H9 (cell line): ENCODE measurements at regions not wholly inside any gene's neighbourhood (a gene's known extent, or its start where the extent isn't known, plus 50 kb on each side); places are given as distances from the start of the nearest gene placed in this dataset.

ENCODE experiments used
- DNase-seq: peaks from one replicate; pipeline ENCODE4 v3.0.0-alpha.2; 2017
- H2AFZ ChIP-seq: one replicate; pipeline ENCODE4 v1.6.1; 2013; ENCODE audit warnings: mild to moderate bottlenecking, low read length, control low read depth, moderate library complexity
- H2AK5ac ChIP-seq: 2 replicates; pipeline ENCODE4 v1.6.1; 2013; ENCODE audit warnings: low read length, control low read depth, mixed read lengths; ENCODE audit not compliant: insufficient read length
- H2BK120ac ChIP-seq: one replicate; pipeline ENCODE4 v1.6.1; 2013; ENCODE audit warnings: low read depth, mild to moderate bottlenecking, low read length, control low read depth, inconsistent platforms; ENCODE audit not compliant: poor library complexity, severe bottlenecking
- H2BK12ac ChIP-seq: 2 replicates; pipeline ENCODE4 v1.6.1; 2013; ENCODE audit warnings: low read length, control low read depth, mixed read lengths, low read depth; ENCODE audit not compliant: insufficient read length
- H2BK15ac ChIP-seq: 2 replicates; pipeline ENCODE4 v1.6.1; 2013; ENCODE audit warnings: low read depth, low read length, control low read depth
- H2BK20ac ChIP-seq: one replicate; pipeline ENCODE4 v1.6.1; 2013; ENCODE audit warnings: low read depth, mild to moderate bottlenecking, low read length, control low read depth, inconsistent platforms; ENCODE audit not compliant: poor library complexity, severe bottlenecking
- H2BK5ac ChIP-seq: 2 replicates; pipeline ENCODE4 v1.6.1; 2013; ENCODE audit warnings: low read length, control low read depth, mixed read lengths; ENCODE audit not compliant: insufficient read length
- H3K14ac ChIP-seq: 2 replicates; pipeline ENCODE4 v1.6.1; 2013; ENCODE audit warnings: low read length, control low read depth; ENCODE audit not compliant: insufficient read depth
- H3K18ac ChIP-seq: 2 replicates; pipeline ENCODE4 v1.6.1; 2013; ENCODE audit warnings: low read depth, mild to moderate bottlenecking, mixed read lengths, low read length, control low read depth; ENCODE audit not compliant: insufficient read length
- H3K23ac ChIP-seq: 2 replicates; pipeline ENCODE4 v1.6.1; 2013; ENCODE audit warnings: low read length, control low read depth, mixed read lengths, low read depth; ENCODE audit not compliant: insufficient read length
- H3K23me2 ChIP-seq: 2 replicates; pipeline ENCODE4 v1.6.1; 2013; ENCODE audit warnings: low read depth, mild to moderate bottlenecking, mixed read lengths, low read length, control low read depth; ENCODE audit not compliant: insufficient read length, poor library complexity, severe bottlenecking
- H3K27ac ChIP-seq: 2 replicates; pipeline ENCODE4 v1.5.1; 2013; ENCODE audit warnings: low read length, control low read depth, mixed read lengths, low read depth; ENCODE audit not compliant: insufficient read length
- H3K27me3 ChIP-seq: 2 replicates; pipeline ENCODE4 v1.6.1; 2013; ENCODE audit warnings: low read length, control low read depth, inconsistent platforms; ENCODE audit not compliant: insufficient read depth
- H3K4ac ChIP-seq: 2 replicates; pipeline ENCODE4 v1.6.1; 2013; ENCODE audit warnings: low read depth, mild to moderate bottlenecking, control low read depth, inconsistent platforms, low read length, moderate library complexity
- H3K4me1 ChIP-seq: 2 replicates; pipeline ENCODE4 v1.6.1; 2013; ENCODE audit warnings: low read length, control low read depth, inconsistent platforms; ENCODE audit not compliant: insufficient read depth
- H3K4me2 ChIP-seq: 2 replicates; pipeline ENCODE4 v1.6.1; 2013; ENCODE audit warnings: low read length, control low read depth, mixed read lengths; ENCODE audit not compliant: insufficient read length, insufficient read depth
- H3K56ac ChIP-seq: 2 replicates; pipeline ENCODE4 v1.6.1; 2013; ENCODE audit warnings: low read depth, mild to moderate bottlenecking, mixed read lengths, low read length, control low read depth; ENCODE audit not compliant: insufficient read length
- H3K79me1 ChIP-seq: 2 replicates; pipeline ENCODE4 v1.6.1; 2013; ENCODE audit warnings: low read depth, mild to moderate bottlenecking, moderate library complexity, low read length, control low read depth, inconsistent platforms; ENCODE audit not compliant: insufficient read depth, poor library complexity, severe bottlenecking
- H3K79me2 ChIP-seq: 2 replicates; pipeline ENCODE4 v1.6.1; 2013; ENCODE audit warnings: low read length, control low read depth, inconsistent platforms; ENCODE audit not compliant: insufficient read depth
- H3K9ac ChIP-seq: 2 replicates; pipeline ENCODE4 v1.6.1; 2013; ENCODE audit warnings: low read length, control low read depth, mixed read lengths; ENCODE audit not compliant: insufficient read length; ENCODE audit errors: extremely low read depth
- H3K9me3 ChIP-seq: one replicate; pipeline ENCODE4 v1.6.1; 2013; ENCODE audit warnings: low read depth, low read length, inconsistent platforms; ENCODE audit not compliant: control insufficient read depth
- H3T11ph ChIP-seq: one replicate; pipeline ENCODE4 v1.6.1; 2013; ENCODE audit warnings: mild to moderate bottlenecking, low read length, control low read depth, inconsistent platforms
- H4K20me1 ChIP-seq: one replicate; pipeline ENCODE4 v1.6.1; 2013; ENCODE audit not compliant: control insufficient read depth, insufficient read length, insufficient read depth
- H4K5ac ChIP-seq: 2 replicates; pipeline ENCODE4 v1.6.1; 2013; ENCODE audit warnings: low read depth, mild to moderate bottlenecking, mixed read lengths, low read length, control low read depth; ENCODE audit not compliant: insufficient read length
- H4K8ac ChIP-seq: replicated peaks from 2 replicates; pipeline ENCODE4 v1.6.1; 2013; ENCODE audit warnings: low read length, control low read depth, mixed read lengths, low read depth; ENCODE audit not compliant: insufficient read length
- H4K91ac ChIP-seq: 2 replicates; pipeline ENCODE4 v1.6.1; 2013; ENCODE audit warnings: low read depth, mild to moderate bottlenecking, moderate library complexity, mixed read lengths, low read length, control low read depth; ENCODE audit not compliant: insufficient read length
- H3K27ac Mint-ChIP-seq, 3 experiments: 2 replicates in 2 of 3; 3 replicates in 1 of 3; pipeline ENCODE4 v1.8.0; 2020 to 2021; ENCODE audit warnings: mixed read lengths in 3 of 3, mild to moderate bottlenecking in 1 of 3, moderate library complexity in 1 of 3
- H3K27me3 Mint-ChIP-seq: 2 replicates; pipeline ENCODE4 v1.8.0; 2021; ENCODE audit warnings: low read depth, mild to moderate bottlenecking, moderate library complexity, mixed read lengths
- H3K36me3 Mint-ChIP-seq, 3 experiments: 2 replicates in 2 of 3; 3 replicates in 1 of 3; pipeline ENCODE4 v1.8.0; 2020 to 2021; ENCODE audit warnings: low read depth in 3 of 3, mixed read lengths in 3 of 3; ENCODE audit not compliant: insufficient read depth in 1 of 3
- H3K4me1 Mint-ChIP-seq, 2 experiments: 2 replicates each; pipeline ENCODE4 v1.8.0; 2020; ENCODE audit warnings: mixed read lengths in 2 of 2
- H3K4me3 Mint-ChIP-seq, 2 experiments: 2 replicates in 1 of 2; 3 replicates in 1 of 2; pipeline ENCODE4 v1.8.0; 2020 to 2021; ENCODE audit warnings: mild to moderate bottlenecking in 2 of 2, mixed read lengths in 2 of 2, moderate library complexity in 1 of 2
- H3K9me3 Mint-ChIP-seq, 2 experiments: 2 replicates in 1 of 2; 3 replicates in 1 of 2; pipeline ENCODE4 v1.8.0; 2020; ENCODE audit warnings: mild to moderate bottlenecking in 2 of 2, mixed read lengths in 2 of 2, moderate library complexity in 1 of 2
- CTCF ChIP-seq: fragments of 200-600 bp; sonication (generic); conservative IDR thresholded peaks from 3 replicates; pipeline ENCODE4 v1.8.0; 2021; ENCODE audit warnings: antibody characterized with exemption, mild to moderate bottlenecking
- WGBS: extraction: QIAGEN DNeasy Blood & Tissue Kit; methylation state at CpG from one replicate; pipeline ENCODE4 v1.1.7; 2013; ENCODE audit warnings: missing lambda C conversion rate, low lambda C conversion rate, mixed read lengths; ENCODE audit not compliant: insufficient read length; ENCODE audit errors: extremely low coverage; 5-methylcytosine and 5-hydroxymethylcytosine counted together

- no peak overlapping the region for H3K14ac ChIP-seq
- H3K18ac ChIP-seq: no peak overlapping the region
- H3K79me2 ChIP-seq: no peaks in the 10 kb centered on the region
- no peak overlapping the region for H2AFZ ChIP-seq
- no peak overlapping the region for H3K27ac Mint-ChIP-seq
- no peak overlapping the region for H4K91ac ChIP-seq
- no peaks in the 10 kb centered on the region for H3K23me2 ChIP-seq
- H3K36me3 Mint-ChIP-seq: no peaks in the 10 kb centered on the region; a peak in 1 of 7 replicates
- WGBS: no CpG with 5 or more reads among the region's 5 CpGs
- no peak overlapping the region for H2BK5ac ChIP-seq
- H3K56ac ChIP-seq: no peak overlapping the region
- no peak overlapping the region for H2AK5ac ChIP-seq
- H2BK120ac ChIP-seq: no peak overlapping the region
- H2BK20ac ChIP-seq: no peak overlapping the region
- no peaks in the 10 kb centered on the region for H3K27me3 ChIP-seq
- no peak overlapping the region for H3K4me2 ChIP-seq
- no peak overlapping the region for H3K23ac ChIP-seq
- no peak overlapping the region for H2BK15ac ChIP-seq
- no peak for TF ChIP-seq CTCF
- no peak overlapping the region for H3T11ph ChIP-seq
- DNase-seq: no peak
- no peaks in the 10 kb centered on the region for H3K9me3 ChIP-seq
- H3K79me1 ChIP-seq: no peaks in the 10 kb centered on the region
- H3K9me3 Mint-ChIP-seq: peaks cover 2 to 4% of the 10 kb centered on the region in 2 experiments; a peak in 2 of 5 replicates
- H3K4ac ChIP-seq: no peak overlapping the region
- no peaks in the 10 kb centered on the region for H3K4me1 Mint-ChIP-seq
- H3K27me3 Mint-ChIP-seq: no peaks in the 10 kb centered on the region
- H4K20me1 ChIP-seq: no peaks in the 10 kb centered on the region
- H4K5ac ChIP-seq: no peak overlapping the region
- no peak overlapping the region for H2BK12ac ChIP-seq
- no peak overlapping the region for H3K4me3 Mint-ChIP-seq
- H3K4me1 ChIP-seq: no peaks in the 10 kb centered on the region
- no peak overlapping the region for H3K9ac ChIP-seq
- H4K8ac ChIP-seq: no peak overlapping the region
- H3K27ac ChIP-seq: no peak overlapping the region
These were observed 232.2 kb upstream of the ROBO1 start for GRCh38 chr3:80000022-80000421.
